OCI-LY1 (cell line): ENCODE measurements at regions not wholly inside any gene's neighbourhood (a gene's known extent, or its start where the extent isn't known, plus 50 kb on each side); places are given as distances from the start of the nearest gene placed in this dataset.

Source experiments
- EZH2 ChIP-seq: fragments of 200-600 bp; sonication (generic), shearing (Covaris generic); IDR thresholded peaks from 2 replicates; pipeline ENCODE4 v1.8.0; 2017; ENCODE audit warnings: borderline replicate concordance, mixed run types, mild to moderate bottlenecking, antibody characterized with exemption, low read length, moderate library complexity, mixed read lengths
- TF ChIP-seq, protein P1 (sequence below): fragments of 200-600 bp; sonication (generic), shearing (Covaris generic); IDR thresholded peaks from 2 replicates; pipeline ENCODE4 v1.5.1; 2017; ENCODE audit warnings: mild to moderate bottlenecking, antibody characterized with exemption, low read length, moderate library complexity, mixed read lengths

DNA sequence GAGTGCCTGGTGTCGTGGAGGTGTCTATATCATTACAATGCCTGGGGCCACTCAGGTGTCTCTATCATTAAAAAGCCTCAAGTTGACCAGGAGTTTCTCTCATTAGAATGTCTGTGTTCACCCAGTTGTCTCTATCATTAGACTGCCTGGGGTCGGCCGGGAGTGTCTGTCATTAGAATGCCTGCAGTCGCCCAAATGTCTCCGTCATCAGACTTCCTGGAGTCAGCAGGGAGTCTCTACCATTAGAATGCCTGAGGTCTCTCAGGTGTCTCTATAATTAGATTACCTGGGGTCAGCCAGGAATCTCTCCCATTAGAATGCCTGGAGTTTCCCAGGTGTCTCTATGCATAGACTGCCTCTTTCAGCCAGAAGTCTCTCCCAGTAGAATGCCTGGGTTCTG is 1477.6 kb downstream of the UQCRFS1 start:
- TF ChIP-seq, protein P1, sequence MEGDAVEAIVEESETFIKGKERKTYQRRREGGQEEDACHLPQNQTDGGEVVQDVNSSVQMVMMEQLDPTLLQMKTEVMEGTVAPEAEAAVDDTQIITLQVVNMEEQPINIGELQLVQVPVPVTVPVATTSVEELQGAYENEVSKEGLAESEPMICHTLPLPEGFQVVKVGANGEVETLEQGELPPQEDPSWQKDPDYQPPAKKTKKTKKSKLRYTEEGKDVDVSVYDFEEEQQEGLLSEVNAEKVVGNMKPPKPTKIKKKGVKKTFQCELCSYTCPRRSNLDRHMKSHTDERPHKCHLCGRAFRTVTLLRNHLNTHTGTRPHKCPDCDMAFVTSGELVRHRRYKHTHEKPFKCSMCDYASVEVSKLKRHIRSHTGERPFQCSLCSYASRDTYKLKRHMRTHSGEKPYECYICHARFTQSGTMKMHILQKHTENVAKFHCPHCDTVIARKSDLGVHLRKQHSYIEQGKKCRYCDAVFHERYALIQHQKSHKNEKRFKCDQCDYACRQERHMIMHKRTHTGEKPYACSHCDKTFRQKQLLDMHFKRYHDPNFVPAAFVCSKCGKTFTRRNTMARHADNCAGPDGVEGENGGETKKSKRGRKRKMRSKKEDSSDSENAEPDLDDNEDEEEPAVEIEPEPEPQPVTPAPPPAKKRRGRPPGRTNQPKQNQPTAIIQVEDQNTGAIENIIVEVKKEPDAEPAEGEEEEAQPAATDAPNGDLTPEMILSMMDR, result no peak
- no peak for TF ChIP-seq EZH2
